Fibroblast of the aortic adventitia (primary cell): ENCODE measurements at regions not wholly inside any gene's neighbourhood (a gene's known extent, or its start where the extent isn't known, plus 50 kb on each side); places are given as distances from the start of the nearest gene placed in this dataset.
A peak's percentile ranks its signal among the peaks of the same experiment; 100 is the strongest.

Experiments
- DNase-seq: peaks from one replicate; pipeline ENCODE4 v3.0.0-alpha.2; 2010; ENCODE audit warnings: low read depth
- H3K4me3 ChIP-seq: 2 replicates; pipeline ENCODE4 v1.5.1; 2011; ENCODE audit warnings: low read depth, mild to moderate bottlenecking, control low read depth, low read length, moderate library complexity
- TF ChIP-seq, protein P1 (sequence below): IDR thresholded peaks from 2 replicates; pipeline ENCODE4 v1.5.1; 2011; ENCODE audit warnings: mild to moderate bottlenecking, low read length, control low read depth, inconsistent platforms; ENCODE audit not compliant: insufficient read depth

DNA sequence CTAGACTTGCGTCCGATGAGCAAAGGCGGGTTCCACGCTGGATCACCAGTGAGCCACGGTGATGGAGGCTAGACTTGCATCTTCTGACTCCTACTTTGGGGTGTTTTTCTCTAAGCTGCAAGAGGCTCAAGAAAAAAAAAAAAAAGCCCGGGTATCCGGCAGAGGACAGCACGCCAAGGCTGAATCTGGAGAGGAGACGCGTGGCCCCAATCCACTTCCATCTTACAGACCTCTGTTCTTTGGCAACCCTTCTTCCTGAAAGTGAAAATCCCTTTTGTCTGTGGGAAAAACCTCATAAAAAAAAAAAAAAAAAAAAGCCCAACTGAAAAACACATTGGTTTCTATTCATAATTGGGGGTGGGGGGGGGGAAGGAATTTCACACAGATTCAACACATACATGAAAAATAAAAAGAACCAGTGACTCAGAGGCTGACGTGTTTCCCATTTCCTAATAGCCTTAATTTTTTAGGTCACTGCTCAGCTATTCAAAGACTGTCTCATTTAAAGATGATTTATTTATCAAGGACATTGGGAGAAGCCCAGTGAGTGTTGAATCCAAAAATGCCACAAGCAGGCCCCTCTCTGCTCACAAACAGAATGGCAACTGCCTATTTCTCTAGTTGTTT, 258.3 kb downstream of the FOXL1 start:
- DNase-seq: peak; percentile 93
- H3K4me3 ChIP-seq: no peak overlapping the region
- TF ChIP-seq, protein P1, sequence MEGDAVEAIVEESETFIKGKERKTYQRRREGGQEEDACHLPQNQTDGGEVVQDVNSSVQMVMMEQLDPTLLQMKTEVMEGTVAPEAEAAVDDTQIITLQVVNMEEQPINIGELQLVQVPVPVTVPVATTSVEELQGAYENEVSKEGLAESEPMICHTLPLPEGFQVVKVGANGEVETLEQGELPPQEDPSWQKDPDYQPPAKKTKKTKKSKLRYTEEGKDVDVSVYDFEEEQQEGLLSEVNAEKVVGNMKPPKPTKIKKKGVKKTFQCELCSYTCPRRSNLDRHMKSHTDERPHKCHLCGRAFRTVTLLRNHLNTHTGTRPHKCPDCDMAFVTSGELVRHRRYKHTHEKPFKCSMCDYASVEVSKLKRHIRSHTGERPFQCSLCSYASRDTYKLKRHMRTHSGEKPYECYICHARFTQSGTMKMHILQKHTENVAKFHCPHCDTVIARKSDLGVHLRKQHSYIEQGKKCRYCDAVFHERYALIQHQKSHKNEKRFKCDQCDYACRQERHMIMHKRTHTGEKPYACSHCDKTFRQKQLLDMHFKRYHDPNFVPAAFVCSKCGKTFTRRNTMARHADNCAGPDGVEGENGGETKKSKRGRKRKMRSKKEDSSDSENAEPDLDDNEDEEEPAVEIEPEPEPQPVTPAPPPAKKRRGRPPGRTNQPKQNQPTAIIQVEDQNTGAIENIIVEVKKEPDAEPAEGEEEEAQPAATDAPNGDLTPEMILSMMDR: no peak

DNA sequence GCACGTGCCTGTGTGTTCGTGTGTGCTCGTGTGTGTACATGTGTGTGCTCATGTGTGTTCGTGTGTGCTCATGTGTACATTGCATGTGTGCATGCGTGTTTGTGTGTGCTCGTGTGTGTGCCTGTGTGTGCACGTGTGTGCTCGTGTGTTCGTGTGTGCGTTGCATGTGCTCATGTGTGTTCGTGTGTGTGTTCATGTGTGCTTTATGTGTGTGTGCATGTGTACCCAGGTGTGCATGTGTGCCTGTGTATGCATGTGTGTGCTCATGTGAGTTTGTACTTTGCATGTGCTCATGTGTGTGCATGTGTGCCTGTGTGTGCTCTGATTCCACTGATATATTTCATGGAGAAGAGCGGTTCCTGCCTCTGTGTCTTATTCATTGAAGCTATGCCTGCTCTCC, 265.5 kb downstream of the FOXL1 start:
- DNase-seq: no peak
- TF ChIP-seq, protein P1: no peak
- no peak overlapping the region for H3K4me3 ChIP-seq

DNA sequence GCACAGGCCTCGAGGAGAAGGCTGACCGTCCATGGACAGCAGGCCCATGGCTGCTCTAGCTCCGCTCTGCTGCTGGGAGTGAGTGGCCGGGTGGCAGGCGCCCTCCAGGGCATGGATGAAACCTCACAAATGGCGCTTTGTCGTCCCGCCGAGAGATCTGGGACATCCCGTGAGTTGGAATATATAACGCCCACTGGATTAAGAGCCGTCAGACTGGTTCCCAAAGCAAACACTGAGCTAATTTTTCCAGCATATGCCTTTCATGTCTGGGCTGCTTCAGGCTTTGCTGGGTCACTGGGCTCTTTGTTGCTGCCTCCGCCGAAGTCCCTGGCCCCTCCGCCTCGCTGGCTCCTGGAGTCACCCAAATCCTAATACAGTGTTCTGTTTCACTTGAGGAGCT, 266.3 kb downstream of the FOXL1 start:
- H3K4me3 ChIP-seq: no peak overlapping the region
- TF ChIP-seq, protein P1: no peak
- DNase-seq: no peak

DNA sequence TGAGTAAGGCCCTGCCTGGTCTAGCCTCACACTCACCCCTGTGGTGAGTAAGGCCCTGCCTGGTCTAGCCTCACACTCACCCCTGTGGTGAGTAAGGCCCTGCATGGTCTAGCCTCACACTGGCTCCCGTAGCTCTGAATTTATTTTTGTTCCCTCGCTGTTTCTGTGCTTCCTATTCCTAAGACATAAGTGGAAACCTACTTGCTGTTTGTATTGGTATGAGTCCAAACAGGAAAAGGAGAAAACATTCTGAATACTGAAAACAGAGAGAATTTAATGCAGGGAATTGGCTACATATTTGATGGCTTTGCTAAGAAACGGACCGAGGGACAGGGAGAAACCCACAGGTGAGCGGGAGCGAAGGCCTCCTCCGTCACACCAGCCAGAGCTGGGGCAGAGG, 267.8 kb downstream of the FOXL1 start:
- H3K4me3 ChIP-seq: no peak overlapping the region
- TF ChIP-seq, protein P1: no peak
- peak; percentile 21 for DNase-seq

DNA sequence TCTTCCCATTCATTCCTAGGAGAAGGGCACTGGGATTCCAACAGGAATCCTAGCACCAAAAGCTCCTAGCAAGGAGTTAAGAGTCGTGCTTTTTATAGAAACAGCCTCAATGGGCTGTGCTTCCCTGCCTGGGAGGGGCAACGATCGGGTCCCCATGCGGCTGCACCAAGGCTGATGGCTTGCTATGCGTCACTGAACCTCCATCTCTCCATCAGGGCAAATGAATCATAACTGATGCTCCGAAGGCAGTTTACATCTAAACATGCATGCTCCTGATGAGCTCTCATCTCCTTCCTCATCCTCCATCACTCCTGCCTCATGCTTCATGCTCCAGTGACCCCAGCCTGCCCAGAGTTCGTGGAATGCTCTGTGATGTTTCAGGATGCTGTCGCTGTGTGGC, 270.5 kb downstream of the FOXL1 start:
- DNase-seq: no peak
- TF ChIP-seq, protein P1: no peak
- H3K4me3 ChIP-seq: no peak overlapping the region

DNA sequence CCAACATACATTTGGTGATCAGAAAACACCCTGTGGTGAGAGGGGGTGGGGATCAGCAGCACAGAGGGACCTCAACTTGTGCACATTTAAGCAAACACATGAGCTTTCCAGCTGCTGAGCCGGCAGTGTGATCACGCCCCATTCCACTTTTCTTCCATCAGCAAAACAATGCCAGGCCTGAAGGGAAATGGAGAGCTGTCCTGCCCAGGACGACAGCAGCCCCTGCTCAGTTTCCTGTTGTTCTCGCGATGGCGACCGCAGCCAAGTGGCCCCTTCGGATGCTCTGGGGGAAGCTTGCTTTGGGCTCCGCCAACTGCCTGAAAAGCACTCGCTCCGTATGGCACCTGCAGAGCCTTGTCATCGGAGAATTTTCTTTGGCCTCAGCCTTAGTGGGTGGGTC, 272.3 kb downstream of the FOXL1 start:
- DNase-seq: no peak
- TF ChIP-seq, protein P1: no peak
- no peak overlapping the region for H3K4me3 ChIP-seq

DNA sequence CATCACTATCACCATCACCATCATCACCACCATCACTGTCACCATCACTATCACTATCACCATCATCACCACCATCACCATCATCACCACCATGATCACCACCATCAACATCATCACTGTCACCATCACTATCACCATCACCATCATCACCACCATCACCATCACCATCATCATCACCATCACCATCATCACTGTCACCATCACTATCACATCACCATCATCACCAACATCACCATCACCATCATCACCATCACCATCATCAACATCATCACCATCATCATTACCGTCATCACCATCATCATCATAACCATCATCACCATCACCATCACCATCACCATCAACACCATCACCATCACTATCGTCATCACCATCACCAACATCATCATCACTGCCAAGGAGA, 273.8 kb downstream of the FOXL1 start:
- no peak overlapping the region for H3K4me3 ChIP-seq
- TF ChIP-seq, protein P1: no peak
- DNase-seq: no peak
